GM19438 (cell line): ENCODE measurements at regions not wholly inside any gene's neighbourhood (a gene's known extent, or its start where the extent isn't known, plus 50 kb on each side); places are given as distances from the start of the nearest gene placed in this dataset.
"Not testable (repeated sequence)": the region's sequence is repeated elsewhere in the genome, so short reads cannot be mapped to it uniquely, and the experiment has no call there.

ENCODE experiments used
- ATAC-seq: cut with Tn5 transposase; IDR thresholded peaks from one replicate; pipeline ENCODE4 v1.9.1; 2021; ENCODE audit warnings: low read depth; ENCODE audit not compliant: unreplicated experiment

GRCh38 chr3:169029674-169030285 is 633.7 kb downstream of the MECOM start:
- ATAC-seq = no peak

DNA sequence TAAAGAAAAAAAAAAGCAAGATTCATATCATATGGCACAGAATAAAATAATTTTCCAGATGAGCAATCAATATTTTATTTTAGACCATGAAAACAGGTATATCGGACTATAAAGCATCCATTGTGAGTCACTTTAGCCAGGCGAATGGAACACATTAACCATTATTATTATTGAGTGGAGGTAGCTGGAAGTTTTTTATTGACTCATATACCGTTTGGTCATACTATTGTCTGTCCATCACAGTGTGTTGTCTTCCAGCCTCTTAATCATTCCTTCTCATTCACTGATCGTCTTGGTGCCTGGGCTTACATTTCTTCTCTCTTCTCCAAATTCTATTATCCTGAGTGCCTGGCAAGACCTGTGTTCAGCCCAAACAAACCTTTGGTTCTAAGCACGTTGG is 634.8 kb downstream of the MECOM start:
- ATAC-seq = no peak

DNA sequence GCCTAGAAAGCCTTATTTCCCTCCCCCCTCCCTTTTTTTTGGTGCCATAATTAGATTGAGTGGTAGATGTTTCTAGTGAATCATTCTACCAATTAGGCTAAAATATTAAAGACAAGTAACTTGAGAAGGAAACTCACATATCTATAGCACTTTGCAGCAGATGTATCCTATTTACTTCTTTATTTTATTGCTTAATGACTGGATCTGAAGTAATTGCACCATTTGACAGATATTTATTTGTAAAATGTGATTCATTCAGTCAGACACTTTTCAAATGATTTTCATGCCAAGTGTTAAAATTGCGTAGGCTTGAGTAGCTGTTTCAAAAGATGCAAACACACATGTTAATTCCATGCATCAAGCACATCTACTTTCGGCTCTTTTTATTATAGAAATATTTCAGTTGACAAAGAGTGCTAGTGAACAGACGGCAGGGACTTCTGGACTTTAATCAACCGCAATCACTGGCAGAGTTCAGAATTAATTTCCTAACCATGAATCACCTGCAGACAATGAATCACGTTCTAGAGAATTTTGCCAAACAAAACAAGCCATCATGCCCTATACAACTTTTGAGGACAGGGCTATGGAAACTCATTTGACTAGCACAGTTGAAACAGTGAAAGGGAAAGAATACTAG is 636.8 kb downstream of the MECOM start:
- no peak for ATAC-seq

DNA sequence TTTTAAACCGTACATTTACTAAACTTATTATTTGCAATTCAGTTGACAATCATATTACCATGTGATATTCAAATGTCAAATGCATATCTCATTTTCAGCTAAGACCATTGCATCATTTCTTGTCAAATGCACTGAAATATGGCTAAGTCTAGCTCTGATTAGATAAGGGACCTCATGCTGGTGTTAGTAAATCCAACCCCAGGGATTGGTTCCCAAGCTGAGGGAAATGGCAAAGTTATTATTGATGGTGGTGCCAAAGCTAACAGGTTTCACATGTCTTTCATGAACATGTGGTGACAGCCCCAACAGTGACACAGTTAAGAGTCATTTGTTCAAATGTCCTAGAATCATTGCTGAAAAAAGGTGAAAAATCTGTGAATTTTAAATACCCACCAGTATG is 641.1 kb downstream of the MECOM start:
- ATAC-seq = no peak

DNA sequence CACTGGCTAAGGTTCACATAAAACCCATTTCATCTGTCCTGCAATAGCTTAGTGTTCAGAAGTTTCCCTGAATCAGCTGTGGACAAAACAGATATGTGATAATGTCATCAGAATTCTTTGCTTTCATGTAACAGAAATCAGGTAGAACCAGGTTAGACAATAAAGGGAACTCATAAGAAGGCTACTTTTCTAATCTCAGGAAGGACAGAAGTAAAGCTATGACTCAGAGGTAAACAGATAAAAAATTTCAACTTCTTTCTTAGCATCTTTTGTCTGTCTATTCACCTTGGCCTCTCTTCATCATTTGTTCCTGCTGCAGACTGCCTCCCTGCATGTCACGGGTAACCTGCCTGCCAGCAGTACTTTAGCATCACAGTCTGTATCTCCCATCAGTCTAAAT is 643.1 kb downstream of the MECOM start:
- ATAC-seq = no peak

DNA sequence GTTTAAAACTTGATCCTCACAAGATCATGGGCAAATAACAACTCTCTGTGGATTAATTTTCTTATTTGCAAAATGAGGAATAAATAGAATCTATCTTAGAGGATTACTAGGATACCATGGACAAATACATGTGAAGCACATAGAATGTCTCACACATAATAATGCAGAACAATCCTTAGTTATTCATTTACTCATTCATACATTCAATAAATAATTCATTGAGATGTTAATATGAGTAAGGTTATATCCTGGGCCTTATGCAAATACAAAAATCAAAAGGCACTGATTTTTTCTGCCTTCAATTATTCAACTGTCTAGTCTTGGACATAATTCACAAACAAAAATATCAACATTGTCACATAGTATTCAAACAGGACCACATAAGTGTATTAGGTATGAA is 654.1 kb downstream of the MECOM start:
- ATAC-seq = no peak

DNA sequence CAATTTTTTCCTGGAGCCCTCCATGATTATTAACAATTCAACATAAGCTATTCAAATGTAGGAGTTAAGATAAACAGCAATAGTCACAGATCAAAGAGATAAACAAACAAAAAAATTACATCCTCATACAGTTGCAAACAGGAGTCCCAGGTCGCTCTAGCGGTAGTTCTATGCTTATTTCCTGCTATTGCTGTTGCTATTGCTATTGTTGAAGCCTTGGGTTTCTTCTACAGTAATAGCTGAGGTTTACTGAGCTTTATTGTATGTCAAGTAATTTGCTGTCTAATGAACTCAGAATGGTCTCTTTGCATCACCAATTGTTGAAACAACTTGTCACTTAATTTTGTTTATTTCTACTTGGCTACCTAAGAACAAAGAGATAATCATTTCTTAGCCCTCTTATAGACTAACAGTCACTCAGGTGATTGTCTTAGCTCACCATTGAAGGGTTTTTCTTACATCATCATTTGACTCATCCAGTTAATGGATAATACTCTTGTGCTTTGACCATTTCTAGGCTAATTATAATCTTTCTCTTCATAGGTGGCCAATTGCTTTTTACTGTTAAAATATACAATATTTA is 654.6 kb downstream of the MECOM start:
- ATAC-seq = no peak

DNA sequence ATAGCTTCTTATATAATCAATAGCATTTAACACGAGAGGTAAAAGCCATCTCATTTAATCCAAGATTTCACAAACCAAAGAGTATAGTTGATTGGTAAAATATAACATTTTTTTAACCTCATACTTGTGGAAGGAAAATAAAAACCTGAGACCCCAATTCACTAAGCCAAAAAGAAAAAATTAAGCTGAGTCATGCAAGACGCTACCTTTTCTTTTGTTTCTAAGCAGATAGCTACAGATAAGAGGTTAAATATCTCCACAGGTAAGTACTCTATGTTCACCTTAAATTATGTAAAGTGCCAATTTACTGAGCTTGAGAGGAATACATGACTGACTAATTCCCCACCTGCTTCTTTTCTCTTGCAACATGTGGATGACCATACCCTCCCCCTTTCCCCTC is 656.4 kb downstream of the MECOM start:
- no peak for ATAC-seq

- not testable (repeated sequence) for ATAC-seq
Observed at GRCh38 chr3:169006398-169006797, 657.1 kb downstream of the MECOM start.

- no peak for ATAC-seq
Observed at GRCh38 chr3:169002689-169003088, 660.8 kb downstream of the MECOM start.

- no peak for ATAC-seq
Observed at GRCh38 chr3:168998792-168999191, 664.7 kb downstream of the MECOM start.

GRCh38 chr3:168997488-168997887 is 666.0 kb downstream of the MECOM start:
- ATAC-seq = no peak

- no peak for ATAC-seq
Observed at GRCh38 chr3:168996622-168997021, 666.9 kb downstream of the MECOM start.

DNA sequence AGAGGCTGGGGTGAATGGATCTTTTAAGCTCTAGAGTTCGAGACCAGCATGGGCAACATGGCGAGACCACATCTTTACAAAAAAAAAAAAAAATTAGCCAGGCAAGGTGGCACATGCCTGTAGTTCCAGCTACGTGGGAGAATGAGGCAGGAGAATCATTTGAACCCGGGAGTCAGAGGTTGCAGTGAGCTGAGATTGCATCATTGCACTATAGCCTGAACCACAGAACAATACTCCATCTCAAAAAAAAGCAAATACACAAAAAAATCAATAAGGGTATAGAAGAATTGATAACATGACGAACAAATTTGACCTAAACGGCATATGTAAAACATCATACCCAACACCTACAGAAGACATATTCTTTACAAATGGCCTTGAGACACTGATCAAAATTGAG is 668.4 kb downstream of the MECOM start:
- no peak for ATAC-seq

DNA sequence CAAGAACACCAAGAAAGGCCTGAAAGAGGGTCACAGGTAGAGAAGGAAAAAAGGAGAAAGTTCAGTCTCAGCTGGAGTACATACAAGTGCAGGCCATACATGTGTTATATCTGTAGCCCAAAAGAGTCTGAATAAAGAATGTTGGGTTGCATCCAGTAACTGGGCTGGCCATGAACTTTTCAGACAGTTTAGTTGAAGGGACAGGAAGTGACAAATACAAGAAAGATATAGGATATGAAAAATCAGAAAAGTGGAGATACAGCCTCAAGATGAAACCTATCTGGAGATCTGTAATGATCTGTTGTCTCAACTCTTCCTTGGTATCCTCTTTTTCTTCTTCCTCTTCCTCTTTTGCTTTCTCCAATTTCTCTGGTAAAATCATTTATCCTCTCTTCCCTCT is 671.7 kb downstream of the MECOM start:
- ATAC-seq = no peak

DNA sequence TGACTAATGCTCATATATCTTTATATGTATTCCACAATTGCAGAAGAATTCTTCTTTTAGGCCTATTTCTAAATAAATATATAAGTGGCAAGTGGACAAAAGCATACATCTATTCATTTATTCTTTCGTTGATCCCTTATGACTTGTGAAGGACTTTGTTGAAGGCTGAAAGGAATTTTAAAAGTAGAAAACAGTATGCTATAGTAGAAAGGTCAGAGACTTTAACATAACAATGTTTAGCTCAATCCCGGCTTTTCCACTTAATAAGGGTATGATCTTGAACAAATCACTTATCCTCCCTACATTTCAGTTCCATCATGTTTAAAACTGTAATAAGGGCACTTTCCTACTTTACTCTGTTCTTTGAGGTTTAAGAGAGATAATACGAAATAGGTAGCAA is 672.9 kb downstream of the MECOM start:
- ATAC-seq = no peak

- ATAC-seq = no peak
Observed at GRCh38 chr3:168990134-168990533, 673.4 kb downstream of the MECOM start.

GRCh38 chr3:168989396-168989795 is 674.1 kb downstream of the MECOM start:
- no peak for ATAC-seq

DNA sequence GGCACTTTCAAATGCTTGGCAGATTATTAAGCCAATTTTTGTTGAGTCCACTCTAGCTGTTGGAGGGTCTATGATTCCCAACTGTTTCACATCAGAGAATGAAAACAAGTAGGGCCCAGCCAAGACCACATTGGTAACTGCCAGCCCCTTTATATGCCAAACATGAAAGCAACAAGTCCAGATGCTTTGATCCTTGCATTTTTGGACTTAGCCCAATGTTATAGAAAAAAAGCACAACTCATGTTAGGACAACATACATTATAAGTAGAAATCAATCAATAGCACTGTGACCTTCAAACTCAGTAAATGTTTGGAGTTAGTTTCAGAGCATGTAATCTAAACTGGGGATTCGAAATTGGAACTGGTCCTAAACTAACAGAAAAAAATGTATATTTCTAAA is 674.7 kb downstream of the MECOM start:
- no peak for ATAC-seq

GRCh38 chr3:168984872-168985271 is 678.6 kb downstream of the MECOM start:
- no peak for ATAC-seq

- no peak for ATAC-seq
Observed at GRCh38 chr3:168983046-168983445, 680.5 kb downstream of the MECOM start.

DNA sequence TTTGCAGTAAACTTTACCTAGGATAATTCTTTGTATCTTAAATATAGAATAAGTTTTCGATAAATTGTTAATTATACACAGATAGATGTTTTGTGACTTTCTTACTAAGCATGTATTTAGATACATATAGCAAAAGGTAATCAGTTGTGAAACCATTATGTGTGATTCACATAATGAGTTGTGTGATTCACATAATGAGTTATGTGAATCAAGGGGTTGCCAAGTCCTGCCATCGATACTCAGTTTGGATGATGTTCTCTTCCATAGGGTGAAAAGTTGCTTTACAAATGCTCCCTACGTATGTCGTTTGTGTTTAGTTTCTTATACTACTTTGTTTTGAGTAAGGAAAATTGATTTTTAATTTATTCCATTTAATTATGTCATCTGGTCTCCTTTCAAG is 682.1 kb downstream of the MECOM start:
- ATAC-seq = no peak
